MM.1S (cell line): ENCODE measurements at regions not wholly inside any gene's neighbourhood (a gene's known extent, or its start where the extent isn't known, plus 50 kb on each side); places are given as distances from the start of the nearest gene placed in this dataset.

Experiments
- EZH2 ChIP-seq: fragments of 300-600 bp; sonication (generic); optimal IDR thresholded peaks from 2 replicates; pipeline ENCODE3; 2017; ENCODE audit warnings: low read depth, mild to moderate bottlenecking, antibody characterized with exemption, low read length, mixed read lengths
- EZH2phosphoT487 ChIP-seq: fragments of 300-600 bp; sonication (generic); IDR thresholded peaks from 2 replicates; pipeline ENCODE4 v1.6.1; 2018; ENCODE audit warnings: antibody characterized with exemption, low read length
- TF ChIP-seq, protein P1 (sequence below): fragments of 300-600 bp; sonication (generic); IDR thresholded peaks from 2 replicates; pipeline ENCODE4 v1.5.1; 2016; ENCODE audit warnings: antibody characterized with exemption, low read length, mixed read lengths

GRCh38 chr20:58059260-58059544, 169.3 kb downstream of the ANKRD60 start:
- TF ChIP-seq EZH2: no peak
- TF ChIP-seq, protein P1, sequence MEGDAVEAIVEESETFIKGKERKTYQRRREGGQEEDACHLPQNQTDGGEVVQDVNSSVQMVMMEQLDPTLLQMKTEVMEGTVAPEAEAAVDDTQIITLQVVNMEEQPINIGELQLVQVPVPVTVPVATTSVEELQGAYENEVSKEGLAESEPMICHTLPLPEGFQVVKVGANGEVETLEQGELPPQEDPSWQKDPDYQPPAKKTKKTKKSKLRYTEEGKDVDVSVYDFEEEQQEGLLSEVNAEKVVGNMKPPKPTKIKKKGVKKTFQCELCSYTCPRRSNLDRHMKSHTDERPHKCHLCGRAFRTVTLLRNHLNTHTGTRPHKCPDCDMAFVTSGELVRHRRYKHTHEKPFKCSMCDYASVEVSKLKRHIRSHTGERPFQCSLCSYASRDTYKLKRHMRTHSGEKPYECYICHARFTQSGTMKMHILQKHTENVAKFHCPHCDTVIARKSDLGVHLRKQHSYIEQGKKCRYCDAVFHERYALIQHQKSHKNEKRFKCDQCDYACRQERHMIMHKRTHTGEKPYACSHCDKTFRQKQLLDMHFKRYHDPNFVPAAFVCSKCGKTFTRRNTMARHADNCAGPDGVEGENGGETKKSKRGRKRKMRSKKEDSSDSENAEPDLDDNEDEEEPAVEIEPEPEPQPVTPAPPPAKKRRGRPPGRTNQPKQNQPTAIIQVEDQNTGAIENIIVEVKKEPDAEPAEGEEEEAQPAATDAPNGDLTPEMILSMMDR: no peak
- no peak for TF ChIP-seq EZH2phosphoT487
